ENCODE measurements at regions not wholly inside any gene's neighbourhood (a gene's known extent, or its start where the extent isn't known, plus 50 kb on each side); places are given as distances from the start of the nearest gene placed in this dataset.
"Not testable (repeated sequence)": the region's sequence is repeated elsewhere in the genome, so short reads cannot be mapped to it uniquely, and the experiment has no call there.

DNA sequence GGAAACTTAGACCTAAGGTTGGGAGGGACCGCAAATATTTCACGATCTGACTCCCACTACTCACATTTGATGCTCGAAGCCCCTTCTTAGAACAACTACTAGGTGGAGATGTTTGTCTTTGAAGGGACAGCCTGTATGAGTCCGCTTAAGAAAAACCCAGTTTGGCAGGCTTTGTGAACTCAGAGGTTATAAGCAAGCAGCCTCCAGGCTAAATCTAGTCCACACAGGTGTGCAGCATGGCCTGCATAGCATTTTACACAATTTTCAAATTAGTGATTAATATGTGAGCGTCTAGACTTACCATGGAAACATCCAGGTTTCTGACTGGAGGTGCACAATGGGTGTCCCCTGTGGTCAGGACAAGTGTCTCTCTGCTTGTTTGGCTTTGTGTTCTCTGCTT lies 127.1 kb downstream of the KIF4B start:
- no peaks in the 10 kb centered on the region for H3K36me3 ChIP-seq (ENCODE audit: control insufficient read depth, insufficient read depth, low read length)
- WGBS, 2 experiments (ENCODE audit: insufficient coverage in 2 of 2), result no CpG with 5 or more reads among the region's 5 CpGs
- no peak overlapping the region for H3K4me3 ChIP-seq (ENCODE audit: extremely low read depth, insufficient read depth, low read length, poor library complexity, severe bottlenecking)
- no peaks in the 10 kb centered on the region for H3K4me1 ChIP-seq (ENCODE audit: control insufficient read depth, insufficient read depth, low read length, poor library complexity, severe bottlenecking)
- no peak overlapping the region for H3K27ac ChIP-seq (ENCODE audit: low read depth, low read length, severe bottlenecking)
- no peaks in the 10 kb centered on the region for H3K9me3 ChIP-seq (ENCODE audit: control insufficient read depth, low read length)

DNA sequence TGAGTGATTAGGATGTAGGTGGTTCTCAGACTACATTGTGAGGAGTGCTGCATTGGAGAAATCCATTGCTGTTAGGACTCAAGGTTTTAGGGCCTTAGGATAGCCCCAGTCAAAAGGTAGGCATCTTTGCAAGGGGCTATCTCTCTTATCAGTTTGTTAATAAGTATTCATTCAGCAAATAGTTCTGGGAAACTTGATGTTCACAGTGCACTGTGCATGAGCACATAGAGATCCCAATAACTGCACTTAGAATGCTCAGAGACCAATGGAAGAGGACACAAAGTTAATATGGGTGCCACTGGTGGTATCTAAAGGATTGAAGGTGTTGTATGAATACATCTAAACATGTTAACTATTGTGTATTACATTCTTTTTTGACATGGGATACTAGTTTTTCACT lies 131.4 kb downstream of the KIF4B start:
- Histone ChIP-seq H3K4me3 (ENCODE audit: extremely low read depth, insufficient read depth, low read length, poor library complexity, severe bottlenecking) (no peak overlapping the region), H3K36me3 (ENCODE audit: control insufficient read depth, insufficient read depth, low read length) (no peaks in the 10 kb centered on the region), H3K27ac (ENCODE audit: low read depth, low read length, severe bottlenecking) (no peak overlapping the region), H3K4me1 (ENCODE audit: control insufficient read depth, insufficient read depth, low read length, poor library complexity, severe bottlenecking) (no peaks in the 10 kb centered on the region), H3K9me3 (ENCODE audit: control insufficient read depth, low read length) (no peaks in the 10 kb centered on the region)

DNA sequence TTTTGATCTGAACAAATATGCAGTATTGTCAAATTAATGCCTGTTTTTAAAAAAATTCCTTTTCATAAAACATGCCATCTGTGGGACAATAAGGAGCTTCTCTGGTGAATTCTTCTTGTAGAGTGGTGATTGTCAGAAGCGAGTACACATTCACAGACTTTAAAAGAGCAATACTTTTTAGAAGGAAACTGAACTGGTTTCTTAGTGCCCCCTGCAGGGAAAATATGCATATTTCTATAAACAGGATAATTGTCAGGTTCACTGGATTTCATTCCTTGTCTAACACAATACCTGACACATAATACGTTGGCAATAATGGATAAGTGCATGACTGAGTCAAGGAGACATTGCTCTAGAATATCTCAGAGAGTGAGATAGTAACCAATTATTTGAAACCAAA lies 133.7 kb downstream of the KIF4B start:
- Histone ChIP-seq H3K36me3 (ENCODE audit: control insufficient read depth, insufficient read depth, low read length) (no peaks in the 10 kb centered on the region), H3K4me3 (ENCODE audit: extremely low read depth, insufficient read depth, low read length, poor library complexity, severe bottlenecking) (no peak overlapping the region), H3K9me3 (ENCODE audit: control insufficient read depth, low read length) (no peaks in the 10 kb centered on the region), H3K27ac (ENCODE audit: low read depth, low read length, severe bottlenecking) (no peak overlapping the region), H3K4me1 (ENCODE audit: control insufficient read depth, insufficient read depth, low read length, poor library complexity, severe bottlenecking) (no peaks in the 10 kb centered on the region)
- WGBS, 2 experiments (ENCODE audit: insufficient coverage in 2 of 2), result no CpG with 5 or more reads among the region's 2 CpGs

DNA sequence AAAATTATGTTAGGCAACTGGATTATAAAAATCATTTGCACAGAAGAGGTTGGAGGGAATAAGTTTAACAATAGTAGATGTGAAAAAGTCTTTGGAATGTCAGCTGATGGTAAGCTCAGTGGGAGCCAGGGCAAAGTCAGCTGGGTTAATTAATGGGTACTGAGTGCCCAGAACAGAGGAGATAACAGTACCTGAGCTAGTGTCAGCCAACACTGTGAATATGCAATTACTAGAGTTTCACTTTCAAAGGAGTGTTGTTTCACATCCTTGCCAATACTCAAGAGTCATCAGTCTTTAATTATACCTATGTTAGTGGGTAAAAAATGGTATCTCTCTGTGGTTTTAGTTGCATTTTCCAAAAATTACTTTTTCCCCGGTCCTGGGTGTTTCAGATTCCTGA lies 135.1 kb downstream of the KIF4B start:
- Histone ChIP-seq H3K4me1 (ENCODE audit: control insufficient read depth, insufficient read depth, low read length, poor library complexity, severe bottlenecking) (no peaks in the 10 kb centered on the region), H3K27ac (ENCODE audit: low read depth, low read length, severe bottlenecking) (no peak overlapping the region), H3K36me3 (ENCODE audit: control insufficient read depth, insufficient read depth, low read length) (no peaks in the 10 kb centered on the region), H3K4me3 (ENCODE audit: extremely low read depth, insufficient read depth, low read length, poor library complexity, severe bottlenecking) (no peak overlapping the region), H3K9me3 (ENCODE audit: control insufficient read depth, low read length) (no peaks in the 10 kb centered on the region)
- no CpG with 5 or more reads among the region's 1 CpG for WGBS, 2 experiments (ENCODE audit: insufficient coverage in 2 of 2)

DNA sequence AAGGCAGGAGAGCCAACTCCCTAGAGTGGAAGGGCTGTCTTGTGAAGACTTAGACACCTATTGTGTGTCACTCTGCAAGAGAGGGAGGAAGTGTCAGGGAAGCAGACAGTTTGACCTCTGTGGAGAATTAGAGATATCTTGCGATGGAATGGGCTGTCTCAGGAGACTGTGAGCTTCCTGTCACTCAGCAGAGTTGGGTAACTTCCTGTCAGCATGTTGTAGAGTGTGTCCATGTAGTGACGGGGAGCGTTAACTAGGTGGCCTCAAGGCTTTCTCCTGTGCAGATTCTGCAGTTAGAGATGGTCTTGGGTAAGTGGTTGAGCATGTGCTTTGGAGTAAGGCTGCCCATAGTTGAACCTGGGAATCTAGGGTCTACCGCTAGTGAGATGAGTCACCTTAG lies 136.5 kb downstream of the KIF4B start:
- H3K9me3 ChIP-seq (ENCODE audit: control insufficient read depth, low read length), result no peaks in the 10 kb centered on the region
- WGBS, 2 experiments (ENCODE audit: insufficient coverage in 2 of 2), result 28 to 64% methylated on average over 2 to 3 of the region's 4 CpGs
- H3K4me3 ChIP-seq (ENCODE audit: extremely low read depth, insufficient read depth, low read length, poor library complexity, severe bottlenecking), result no peak overlapping the region
- H3K27ac ChIP-seq (ENCODE audit: low read depth, low read length, severe bottlenecking), result no peak overlapping the region
- H3K36me3 ChIP-seq (ENCODE audit: control insufficient read depth, insufficient read depth, low read length), result no peaks in the 10 kb centered on the region
- no peaks in the 10 kb centered on the region for H3K4me1 ChIP-seq (ENCODE audit: control insufficient read depth, insufficient read depth, low read length, poor library complexity, severe bottlenecking)

DNA sequence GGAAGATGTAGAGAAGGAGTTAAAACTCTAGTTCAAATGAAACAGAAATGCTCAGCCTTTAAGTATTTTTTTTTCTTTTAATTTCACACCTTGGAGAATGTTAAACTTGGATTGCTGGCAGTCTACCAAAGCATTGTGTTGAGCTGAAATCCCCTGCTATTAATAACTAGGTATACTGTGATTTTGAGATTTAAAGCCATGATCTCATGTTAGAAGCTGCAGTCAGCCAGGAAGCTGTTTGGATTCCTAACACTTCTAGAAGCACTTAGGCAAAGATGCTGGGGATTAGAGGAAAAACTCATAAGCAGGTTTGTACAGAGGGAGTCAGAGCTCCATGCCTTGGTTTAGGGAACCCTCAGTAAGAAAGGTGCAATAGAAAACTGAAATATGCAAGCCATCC lies 141.4 kb downstream of the KIF4B start:
- no peak overlapping the region for H3K4me3 ChIP-seq (ENCODE audit: extremely low read depth, insufficient read depth, low read length, poor library complexity, severe bottlenecking)
- H3K27ac ChIP-seq (ENCODE audit: low read depth, low read length, severe bottlenecking), result no peak overlapping the region
- H3K4me1 ChIP-seq (ENCODE audit: control insufficient read depth, insufficient read depth, low read length, poor library complexity, severe bottlenecking), result no peaks in the 10 kb centered on the region
- H3K36me3 ChIP-seq (ENCODE audit: control insufficient read depth, insufficient read depth, low read length), result no peaks in the 10 kb centered on the region
- H3K9me3 ChIP-seq (ENCODE audit: control insufficient read depth, low read length), result no peaks in the 10 kb centered on the region

DNA sequence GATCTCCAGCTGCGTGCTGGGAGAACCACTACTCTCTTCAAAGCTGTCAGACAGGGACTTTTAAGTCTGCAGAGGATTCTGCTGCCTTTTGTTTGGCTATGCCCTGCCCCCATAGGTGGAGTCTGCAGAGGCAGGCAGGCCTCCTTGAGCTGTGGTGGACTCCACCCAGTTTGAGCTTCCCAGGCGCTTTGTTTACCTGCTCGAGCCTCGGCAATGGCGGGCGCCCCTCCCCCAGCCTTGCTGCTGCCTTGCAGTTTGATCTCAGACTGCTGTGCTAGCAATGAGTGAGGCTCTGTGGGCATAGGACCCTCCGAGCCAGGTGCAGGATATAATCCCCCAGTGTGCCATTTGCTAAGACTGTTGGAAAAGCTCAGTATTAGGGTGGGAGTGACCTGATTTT lies 149.5 kb downstream of the KIF4B start:
- H3K9me3 ChIP-seq (ENCODE audit: control insufficient read depth, low read length); H3K4me1 ChIP-seq (ENCODE audit: control insufficient read depth, insufficient read depth, low read length, poor library complexity, severe bottlenecking); H3K27ac ChIP-seq (ENCODE audit: low read depth, low read length, severe bottlenecking); H3K4me3 ChIP-seq (ENCODE audit: extremely low read depth, insufficient read depth, low read length, poor library complexity, severe bottlenecking); H3K36me3 ChIP-seq (ENCODE audit: control insufficient read depth, insufficient read depth, low read length): not testable (repeated sequence)
- WGBS, 2 experiments (ENCODE audit: insufficient coverage in 2 of 2), result 80 to 83% methylated on average over 5 of the region's 7 CpGs

DNA sequence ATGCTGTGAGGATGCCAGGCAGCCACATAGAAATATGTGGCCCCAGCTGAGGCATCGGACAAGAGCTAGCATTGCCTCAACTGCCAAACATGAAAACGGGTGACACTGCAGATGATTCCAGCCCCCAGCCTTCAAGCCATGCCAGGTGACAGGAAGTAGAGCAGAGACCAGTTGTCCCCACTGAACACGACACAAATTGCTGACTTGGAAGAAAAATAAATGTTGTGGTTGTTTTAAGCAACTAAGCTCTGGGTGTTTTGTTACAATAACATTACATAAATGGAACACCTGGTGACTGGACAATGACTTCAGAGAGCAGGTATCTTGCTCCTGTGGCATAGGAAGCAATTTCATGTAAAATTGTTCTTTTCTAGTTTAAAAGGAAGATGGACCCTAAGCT lies 154.2 kb downstream of the KIF4B start:
- Histone ChIP-seq H3K27ac (ENCODE audit: low read depth, low read length, severe bottlenecking) (no peak overlapping the region), H3K4me1 (ENCODE audit: control insufficient read depth, insufficient read depth, low read length, poor library complexity, severe bottlenecking) (no peaks in the 10 kb centered on the region), H3K9me3 (ENCODE audit: control insufficient read depth, low read length) (peaks cover 4% of the 10 kb centered on the region), H3K36me3 (ENCODE audit: control insufficient read depth, insufficient read depth, low read length) (no peaks in the 10 kb centered on the region), H3K4me3 (ENCODE audit: extremely low read depth, insufficient read depth, low read length, poor library complexity, severe bottlenecking) (no peak overlapping the region)
- WGBS, 2 experiments (ENCODE audit: insufficient coverage in 2 of 2), result 88 to 92% methylated on average over 3 of the region's 3 CpGs

DNA sequence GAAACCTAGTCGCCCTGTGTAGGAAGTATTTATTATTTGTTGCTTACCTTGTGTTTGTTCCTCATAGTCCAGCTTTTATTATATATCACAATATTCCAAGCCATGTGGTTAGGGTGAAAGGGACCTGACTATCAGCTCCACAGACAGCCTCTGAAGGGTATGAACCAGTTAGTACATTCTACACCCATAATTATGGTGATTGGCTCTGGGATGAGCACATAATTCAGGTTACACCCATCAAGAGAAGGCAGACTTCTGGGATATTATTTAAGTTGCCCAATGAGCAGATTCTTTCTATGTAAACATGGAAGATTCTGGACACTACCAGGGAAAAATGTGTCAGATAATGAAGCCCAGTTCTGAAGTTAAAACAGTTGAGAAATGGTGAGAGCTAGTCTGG lies 168.0 kb downstream of the KIF4B start:
- Histone ChIP-seq H3K36me3 (ENCODE audit: control insufficient read depth, insufficient read depth, low read length) (no peaks in the 10 kb centered on the region), H3K4me1 (ENCODE audit: control insufficient read depth, insufficient read depth, low read length, poor library complexity, severe bottlenecking) (no peaks in the 10 kb centered on the region), H3K4me3 (ENCODE audit: extremely low read depth, insufficient read depth, low read length, poor library complexity, severe bottlenecking) (no peak overlapping the region), H3K9me3 (ENCODE audit: control insufficient read depth, low read length) (no peaks in the 10 kb centered on the region), H3K27ac (ENCODE audit: low read depth, low read length, severe bottlenecking) (no peak overlapping the region)
- no CpG with 5 or more reads among the region's 1 CpG for WGBS, 2 experiments (ENCODE audit: insufficient coverage in 2 of 2)

DNA sequence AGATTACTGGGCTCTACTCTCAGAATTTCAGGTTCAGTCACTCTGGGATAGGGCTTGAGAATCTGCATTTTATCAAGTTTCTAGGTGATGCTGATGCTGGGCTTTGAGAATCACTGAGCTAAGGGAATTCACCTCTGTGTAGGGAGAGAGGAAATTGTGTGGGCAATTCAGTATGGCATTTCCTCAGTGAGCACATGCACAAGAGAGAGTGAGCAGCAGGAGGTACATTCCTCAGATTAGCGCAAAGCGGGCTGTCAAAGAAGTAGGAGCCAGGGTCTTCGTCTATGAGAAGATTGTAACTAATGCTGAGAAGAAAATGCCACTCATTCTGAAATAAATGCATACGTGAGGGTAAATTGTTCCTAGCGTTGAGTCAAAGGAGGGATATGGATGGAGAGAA lies 175.9 kb downstream of the KIF4B start:
- H3K36me3 ChIP-seq (ENCODE audit: control insufficient read depth, insufficient read depth, low read length), result no peaks in the 10 kb centered on the region
- no peaks in the 10 kb centered on the region for H3K9me3 ChIP-seq (ENCODE audit: control insufficient read depth, low read length)
- H3K27ac ChIP-seq (ENCODE audit: low read depth, low read length, severe bottlenecking), result peak overlapping the region; percentile 33
- WGBS, 2 experiments (ENCODE audit: insufficient coverage in 2 of 2), result 47 to 62% methylated on average over 4 to 5 of the region's 5 CpGs
- no peak overlapping the region for H3K4me3 ChIP-seq (ENCODE audit: extremely low read depth, insufficient read depth, low read length, poor library complexity, severe bottlenecking)
- no peaks in the 10 kb centered on the region for H3K4me1 ChIP-seq (ENCODE audit: control insufficient read depth, insufficient read depth, low read length, poor library complexity, severe bottlenecking)

DNA sequence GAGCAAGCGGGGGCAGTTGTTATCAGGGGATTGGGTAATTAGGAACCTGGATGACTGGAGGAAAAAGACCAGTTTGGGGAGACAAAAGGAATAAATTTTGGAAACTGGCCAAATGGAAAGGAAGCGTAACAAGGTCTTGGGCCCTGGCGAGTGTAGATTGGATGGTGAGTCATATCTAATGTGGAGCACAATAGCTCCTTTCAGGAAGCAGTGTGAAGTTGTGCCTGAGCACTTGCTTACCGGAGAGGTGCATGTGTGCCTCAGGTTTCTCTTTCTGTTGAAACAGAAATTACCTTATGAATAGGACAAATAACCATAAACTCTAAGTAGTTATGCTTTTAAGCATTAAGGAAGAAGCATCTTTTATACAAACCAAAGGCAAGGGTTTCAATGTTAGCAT lies 176.4 kb downstream of the KIF4B start:
- WGBS, 2 experiments (ENCODE audit: insufficient coverage in 2 of 2), result 81 to 100% methylated on average over 1 to 3 of the region's 4 CpGs
- Histone ChIP-seq H3K36me3 (ENCODE audit: control insufficient read depth, insufficient read depth, low read length) (no peaks in the 10 kb centered on the region), H3K4me3 (ENCODE audit: extremely low read depth, insufficient read depth, low read length, poor library complexity, severe bottlenecking) (no peak overlapping the region), H3K27ac (ENCODE audit: low read depth, low read length, severe bottlenecking) (peak overlapping the region; percentile 33), H3K9me3 (ENCODE audit: control insufficient read depth, low read length) (no peaks in the 10 kb centered on the region), H3K4me1 (ENCODE audit: control insufficient read depth, insufficient read depth, low read length, poor library complexity, severe bottlenecking) (no peaks in the 10 kb centered on the region)

DNA sequence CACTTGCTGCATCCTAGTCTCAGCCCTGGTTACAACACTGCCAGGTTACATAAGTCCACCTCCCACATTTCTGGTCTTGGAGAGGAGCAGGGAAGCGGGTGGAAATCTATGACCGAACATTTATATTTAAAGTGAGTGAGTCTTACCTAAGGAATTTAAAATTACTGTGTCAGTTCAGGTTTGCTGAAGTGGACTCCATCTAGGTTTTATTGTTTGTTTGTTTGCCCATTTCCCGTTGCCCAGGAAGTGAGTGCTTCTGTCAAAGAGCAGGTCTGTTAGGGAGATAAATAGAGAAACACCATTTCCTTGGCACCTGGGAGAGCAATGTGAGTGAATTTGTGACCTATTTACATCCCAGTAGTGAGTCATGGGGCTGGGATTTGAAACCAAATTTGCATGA lies 179.5 kb downstream of the KIF4B start:
- Histone ChIP-seq H3K9me3 (ENCODE audit: control insufficient read depth, low read length) (no peaks in the 10 kb centered on the region), H3K36me3 (ENCODE audit: control insufficient read depth, insufficient read depth, low read length) (no peaks in the 10 kb centered on the region), H3K4me3 (ENCODE audit: extremely low read depth, insufficient read depth, low read length, poor library complexity, severe bottlenecking) (no peak overlapping the region), H3K27ac (ENCODE audit: low read depth, low read length, severe bottlenecking) (no peak overlapping the region), H3K4me1 (ENCODE audit: control insufficient read depth, insufficient read depth, low read length, poor library complexity, severe bottlenecking) (no peaks in the 10 kb centered on the region)
- 83 to 93% methylated on average over 2 to 3 of the region's 3 CpGs for WGBS, 2 experiments (ENCODE audit: insufficient coverage in 2 of 2)
